ENCODE measurements at regions not wholly inside any gene's neighbourhood (a gene's known extent, or its start where the extent isn't known, plus 50 kb on each side); places are given as distances from the start of the nearest gene placed in this dataset.

- DNase-seq: no peak
Measured at GRCh38 chr7:25559581-25560367, 331.5 kb upstream of the NPVF start.

- DNase-seq: no peak
Measured at GRCh38 chr7:25562673-25563182, 334.4 kb upstream of the NPVF start.

GRCh38 chr7:25565002-25565401 lies 336.7 kb upstream of the NPVF start:
- DNase-seq: no peak

- DNase-seq: peak; percentile 52
Measured at GRCh38 chr7:25565949-25566348, 337.7 kb upstream of the NPVF start.

- no peak for DNase-seq
Measured at GRCh38 chr7:25567430-25567829, 339.1 kb upstream of the NPVF start.

- DNase-seq: no peak
Measured at GRCh38 chr7:25569765-25570164, 341.5 kb upstream of the NPVF start.

GRCh38 chr7:25572423-25572822 lies 344.1 kb upstream of the NPVF start:
- no peak for DNase-seq

GRCh38 chr7:25574828-25575227 lies 346.5 kb upstream of the NPVF start:
- no peak for DNase-seq

GRCh38 chr7:25575634-25576033 lies 347.3 kb upstream of the NPVF start:
- no peak for DNase-seq

- DNase-seq: no peak
Measured at GRCh38 chr7:25578991-25579777, 350.9 kb upstream of the NPVF start.

- no peak for DNase-seq
Measured at GRCh38 chr7:25579778-25580075, 351.4 kb upstream of the NPVF start.

- no peak for DNase-seq
Measured at GRCh38 chr7:25580141-25580540, 351.9 kb upstream of the NPVF start.

- DNase-seq: no peak
Measured at GRCh38 chr7:25583621-25584020, 355.3 kb upstream of the NPVF start.

- DNase-seq: no peak
Measured at GRCh38 chr7:25584112-25584938, 356.0 kb upstream of the NPVF start.

- DNase-seq: no peak
Measured at GRCh38 chr7:25586513-25586912, 358.2 kb upstream of the NPVF start.

GRCh38 chr7:25594122-25594521 lies 365.8 kb upstream of the NPVF start:
- no peak for DNase-seq

GRCh38 chr7:25594728-25595127 lies 366.4 kb upstream of the NPVF start:
- DNase-seq: no peak

- DNase-seq: no peak
Measured at GRCh38 chr7:25595996-25596395, 367.7 kb upstream of the NPVF start.

- no peak for DNase-seq
Measured at GRCh38 chr7:25596443-25596842, 368.2 kb upstream of the NPVF start.

GRCh38 chr7:25597946-25598345 lies 369.7 kb upstream of the NPVF start:
- DNase-seq: no peak

- no peak for DNase-seq
Measured at GRCh38 chr7:25598765-25599164, 370.5 kb upstream of the NPVF start.

GRCh38 chr7:25600262-25600920 lies 372.1 kb upstream of the NPVF start:
- no peak for DNase-seq

Data from NCI-H345 (cell line).